ENCODE measurements at regions not wholly inside any gene's neighbourhood (a gene's known extent, or its start where the extent isn't known, plus 50 kb on each side); places are given as distances from the start of the nearest gene placed in this dataset.

- Histone ChIP-seq H3K27me3 (ENCODE audit: control insufficient read depth in 1 of 2, insufficient read depth in 2 of 2, low read length in 2 of 2) (no peaks in the 10 kb centered on the region), H3K27ac (ENCODE audit: low read depth, low read length) (no peak overlapping the region), H3K9me3 (ENCODE audit: low read length) (no peaks in the 10 kb centered on the region), H3K4me1 (ENCODE audit: insufficient read depth, low read length) (no peaks in the 10 kb centered on the region), H3K9ac (ENCODE audit: low read length) (no peak overlapping the region), H3K36me3 (ENCODE audit: insufficient read depth, low read length) (no peaks in the 10 kb centered on the region), H3K4me3 (ENCODE audit: low read depth in 1 of 2, low read length in 2 of 2) (no peak overlapping the region)
These were observed 867.6 kb downstream of the EPHA3 start for GRCh38 chr3:89974903-89975519.

GRCh38 chr3:89983449-89983848 is 876.0 kb downstream of the EPHA3 start:
- Histone ChIP-seq H3K4me1 (ENCODE audit: insufficient read depth, low read length) (no peaks in the 10 kb centered on the region), H3K9me3 (ENCODE audit: low read length) (no peaks in the 10 kb centered on the region), H3K27me3 (ENCODE audit: control insufficient read depth in 1 of 2, insufficient read depth in 2 of 2, low read length in 2 of 2) (no peaks in the 10 kb centered on the region), H3K27ac (ENCODE audit: low read depth, low read length) (no peak overlapping the region), H3K4me3 (ENCODE audit: low read depth in 1 of 2, low read length in 2 of 2) (no peak overlapping the region), H3K36me3 (ENCODE audit: insufficient read depth, low read length) (no peaks in the 10 kb centered on the region), H3K9ac (ENCODE audit: low read length) (no peak overlapping the region)

- Histone ChIP-seq H3K4me3 (ENCODE audit: low read depth in 1 of 2, low read length in 2 of 2) (no peak overlapping the region), H3K27me3 (ENCODE audit: control insufficient read depth in 1 of 2, insufficient read depth in 2 of 2, low read length in 2 of 2) (no peaks in the 10 kb centered on the region), H3K4me1 (ENCODE audit: insufficient read depth, low read length) (peaks cover 15% of the 10 kb centered on the region), H3K27ac (ENCODE audit: low read depth, low read length) (no peak overlapping the region), H3K9ac (ENCODE audit: low read length) (no peak overlapping the region), H3K9me3 (ENCODE audit: low read length) (no peaks in the 10 kb centered on the region), H3K36me3 (ENCODE audit: insufficient read depth, low read length) (no peaks in the 10 kb centered on the region)
These were observed 897.9 kb downstream of the EPHA3 start for GRCh38 chr3:90005281-90005847.

GRCh38 chr3:90007778-90008499 is 900.5 kb downstream of the EPHA3 start:
- Histone ChIP-seq H3K9me3 (ENCODE audit: low read length) (no peaks in the 10 kb centered on the region), H3K27me3 (ENCODE audit: control insufficient read depth in 1 of 2, insufficient read depth in 2 of 2, low read length in 2 of 2) (no peaks in the 10 kb centered on the region), H3K36me3 (ENCODE audit: insufficient read depth, low read length) (no peaks in the 10 kb centered on the region), H3K27ac (ENCODE audit: low read depth, low read length) (no peak overlapping the region), H3K4me1 (ENCODE audit: insufficient read depth, low read length) (peaks cover 15% of the 10 kb centered on the region), H3K4me3 (ENCODE audit: low read depth in 1 of 2, low read length in 2 of 2) (no peak overlapping the region), H3K9ac (ENCODE audit: low read length) (no peak overlapping the region)

- Histone ChIP-seq H3K27me3 (ENCODE audit: control insufficient read depth in 1 of 2, insufficient read depth in 2 of 2, low read length in 2 of 2) (no peaks in the 10 kb centered on the region), H3K4me3 (ENCODE audit: low read depth in 1 of 2, low read length in 2 of 2) (no peak overlapping the region), H3K9ac (ENCODE audit: low read length) (no peak overlapping the region), H3K4me1 (ENCODE audit: insufficient read depth, low read length) (peaks cover 15% of the 10 kb centered on the region), H3K36me3 (ENCODE audit: insufficient read depth, low read length) (no peaks in the 10 kb centered on the region), H3K9me3 (ENCODE audit: low read length) (no peaks in the 10 kb centered on the region), H3K27ac (ENCODE audit: low read depth, low read length) (no peak overlapping the region)
These were observed 902.9 kb downstream of the EPHA3 start for GRCh38 chr3:90010341-90010740.

GRCh38 chr3:90011131-90011530 is 903.7 kb downstream of the EPHA3 start:
- Histone ChIP-seq H3K27ac (ENCODE audit: low read depth, low read length) (no peak overlapping the region), H3K4me1 (ENCODE audit: insufficient read depth, low read length) (peaks cover 15% of the 10 kb centered on the region), H3K9me3 (ENCODE audit: low read length) (no peaks in the 10 kb centered on the region), H3K4me3 (ENCODE audit: low read depth in 1 of 2, low read length in 2 of 2) (no peak overlapping the region), H3K36me3 (ENCODE audit: insufficient read depth, low read length) (no peaks in the 10 kb centered on the region), H3K9ac (ENCODE audit: low read length) (no peak overlapping the region), H3K27me3 (ENCODE audit: control insufficient read depth in 1 of 2, insufficient read depth in 2 of 2, low read length in 2 of 2) (no peaks in the 10 kb centered on the region)

GRCh38 chr3:90011596-90011995 is 904.2 kb downstream of the EPHA3 start:
- Histone ChIP-seq H3K4me3 (ENCODE audit: low read depth in 1 of 2, low read length in 2 of 2) (no peak overlapping the region), H3K36me3 (ENCODE audit: insufficient read depth, low read length) (no peaks in the 10 kb centered on the region), H3K27ac (ENCODE audit: low read depth, low read length) (no peak overlapping the region), H3K27me3 (ENCODE audit: control insufficient read depth in 1 of 2, insufficient read depth in 2 of 2, low read length in 2 of 2) (no peaks in the 10 kb centered on the region), H3K9me3 (ENCODE audit: low read length) (no peaks in the 10 kb centered on the region), H3K4me1 (ENCODE audit: insufficient read depth, low read length) (peaks cover 15% of the 10 kb centered on the region), H3K9ac (ENCODE audit: low read length) (no peak overlapping the region)

- peaks cover 15% of the 10 kb centered on the region for H3K4me1 ChIP-seq (ENCODE audit: insufficient read depth, low read length)
- no peak overlapping the region for H3K27ac ChIP-seq (ENCODE audit: low read depth, low read length)
- H3K9me3 ChIP-seq (ENCODE audit: low read length) = no peaks in the 10 kb centered on the region
- no peak overlapping the region for H3K4me3 ChIP-seq (ENCODE audit: low read depth in 1 of 2, low read length in 2 of 2)
- H3K9ac ChIP-seq (ENCODE audit: low read length) = no peak overlapping the region
- H3K27me3 ChIP-seq (ENCODE audit: control insufficient read depth in 1 of 2, insufficient read depth in 2 of 2, low read length in 2 of 2) = no peaks in the 10 kb centered on the region
- no peaks in the 10 kb centered on the region for H3K36me3 ChIP-seq (ENCODE audit: insufficient read depth, low read length)
These were observed 904.6 kb downstream of the EPHA3 start for GRCh38 chr3:90011996-90012395.

- Histone ChIP-seq H3K4me3 (ENCODE audit: low read depth in 1 of 2, low read length in 2 of 2) (no peak overlapping the region), H3K27me3 (ENCODE audit: control insufficient read depth in 1 of 2, insufficient read depth in 2 of 2, low read length in 2 of 2) (no peaks in the 10 kb centered on the region), H3K27ac (ENCODE audit: low read depth, low read length) (no peak overlapping the region), H3K9me3 (ENCODE audit: low read length) (no peaks in the 10 kb centered on the region), H3K36me3 (ENCODE audit: insufficient read depth, low read length) (no peaks in the 10 kb centered on the region), H3K9ac (ENCODE audit: low read length) (no peak overlapping the region), H3K4me1 (ENCODE audit: insufficient read depth, low read length) (no peaks in the 10 kb centered on the region)
These were observed 908.4 kb downstream of the EPHA3 start for GRCh38 chr3:90015688-90016356.

GRCh38 chr3:90016555-90016954 is 909.1 kb downstream of the EPHA3 start:
- Histone ChIP-seq H3K27ac (ENCODE audit: low read depth, low read length) (no peak overlapping the region), H3K9me3 (ENCODE audit: low read length) (no peaks in the 10 kb centered on the region), H3K9ac (ENCODE audit: low read length) (no peak overlapping the region), H3K4me3 (ENCODE audit: low read depth in 1 of 2, low read length in 2 of 2) (no peak overlapping the region), H3K36me3 (ENCODE audit: insufficient read depth, low read length) (no peaks in the 10 kb centered on the region), H3K4me1 (ENCODE audit: insufficient read depth, low read length) (no peaks in the 10 kb centered on the region), H3K27me3 (ENCODE audit: control insufficient read depth in 1 of 2, insufficient read depth in 2 of 2, low read length in 2 of 2) (no peaks in the 10 kb centered on the region)

- H3K36me3 ChIP-seq (ENCODE audit: insufficient read depth, low read length) = no peaks in the 10 kb centered on the region
- no peaks in the 10 kb centered on the region for H3K4me1 ChIP-seq (ENCODE audit: insufficient read depth, low read length)
- H3K4me3 ChIP-seq (ENCODE audit: low read depth in 1 of 2, low read length in 2 of 2) = no peak overlapping the region
- H3K9ac ChIP-seq (ENCODE audit: low read length) = no peak overlapping the region
- no peaks in the 10 kb centered on the region for H3K9me3 ChIP-seq (ENCODE audit: low read length)
- no peaks in the 10 kb centered on the region for H3K27me3 ChIP-seq (ENCODE audit: control insufficient read depth in 1 of 2, insufficient read depth in 2 of 2, low read length in 2 of 2)
- H3K27ac ChIP-seq (ENCODE audit: low read depth, low read length) = no peak overlapping the region
These were observed 911.4 kb downstream of the EPHA3 start for GRCh38 chr3:90018779-90019178.
